Neural crest cell (in vitro differentiated cells): ENCODE measurements at regions not wholly inside any gene's neighbourhood (a gene's known extent, or its start where the extent isn't known, plus 50 kb on each side); places are given as distances from the start of the nearest gene placed in this dataset.

Experiments
- DNase-seq: peaks from one replicate; pipeline ENCODE4 v3.0.0; 2021; ENCODE audit warnings: low read depth, mixed read lengths, low spot score
- H3K27ac Mint-ChIP-seq: one replicate; pipeline ENCODE4 v1.8.0; 2021; ENCODE audit warnings: mild to moderate bottlenecking, mixed read lengths; ENCODE audit not compliant: unreplicated experiment
- H3K27me3 Mint-ChIP-seq: 2 replicates; pipeline ENCODE4 v1.8.0; 2021; ENCODE audit warnings: low read depth, mild to moderate bottlenecking, mixed read lengths
- H3K36me3 Mint-ChIP-seq: 2 replicates; pipeline ENCODE4 v1.8.0; 2021; ENCODE audit warnings: low read depth, mild to moderate bottlenecking, mixed read lengths
- H3K4me1 Mint-ChIP-seq: 2 replicates; pipeline ENCODE4 v1.8.0; 2021; ENCODE audit warnings: mixed read lengths
- H3K4me3 Mint-ChIP-seq: one replicate; pipeline ENCODE4 v1.8.0; 2021; ENCODE audit warnings: mild to moderate bottlenecking, mixed read lengths
- H3K9me3 Mint-ChIP-seq: 2 replicates; pipeline ENCODE4 v1.8.0; 2021; ENCODE audit warnings: mixed read lengths
- CTCF ChIP-seq: fragments of 200-600 bp; sonication (generic); conservative IDR thresholded peaks from 2 replicates; pipeline ENCODE4 v1.5.0; 2021; ENCODE audit warnings: antibody characterized with exemption, mild to moderate bottlenecking

- Mint-ChIP-seq H3K4me3 (no peak overlapping the region), H3K27me3 (no peaks in the 10 kb centered on the region), H3K27ac (no peak overlapping the region), H3K36me3 (no peaks in the 10 kb centered on the region), H3K4me1 (peaks cover 24% of the 10 kb centered on the region), H3K9me3 (no peaks in the 10 kb centered on the region)
- no peak for TF ChIP-seq CTCF
- no peak for DNase-seq
Measured at GRCh38 chr2:145302451-145302850, 782.5 kb upstream of the ZEB2 start.

GRCh38 chr2:145299368-145299767 lies 779.4 kb upstream of the ZEB2 start:
- H3K27me3 Mint-ChIP-seq = no peaks in the 10 kb centered on the region
- H3K4me3 Mint-ChIP-seq = no peak overlapping the region
- peaks cover 10% of the 10 kb centered on the region for H3K4me1 Mint-ChIP-seq
- TF ChIP-seq CTCF = no peak
- no peak overlapping the region for H3K27ac Mint-ChIP-seq
- no peaks in the 10 kb centered on the region for H3K36me3 Mint-ChIP-seq
- DNase-seq = no peak
- peaks cover 3% of the 10 kb centered on the region for H3K9me3 Mint-ChIP-seq

- TF ChIP-seq CTCF = no peak
- H3K27me3 Mint-ChIP-seq = no peaks in the 10 kb centered on the region
- no peak overlapping the region for H3K27ac Mint-ChIP-seq
- peaks cover 3% of the 10 kb centered on the region for H3K9me3 Mint-ChIP-seq
- H3K4me3 Mint-ChIP-seq = no peak overlapping the region
- H3K36me3 Mint-ChIP-seq = no peaks in the 10 kb centered on the region
- no peak for DNase-seq
- no peaks in the 10 kb centered on the region for H3K4me1 Mint-ChIP-seq
Measured at GRCh38 chr2:145292166-145292565, 772.2 kb upstream of the ZEB2 start.

GRCh38 chr2:145290986-145291385 lies 771.1 kb upstream of the ZEB2 start:
- peaks cover 9% of the 10 kb centered on the region for H3K4me1 Mint-ChIP-seq
- H3K27ac Mint-ChIP-seq = no peak overlapping the region
- TF ChIP-seq CTCF = no peak
- no peaks in the 10 kb centered on the region for H3K27me3 Mint-ChIP-seq
- H3K4me3 Mint-ChIP-seq = no peak overlapping the region
- H3K9me3 Mint-ChIP-seq = no peaks in the 10 kb centered on the region
- H3K36me3 Mint-ChIP-seq = no peaks in the 10 kb centered on the region
- DNase-seq = no peak

- no peak for TF ChIP-seq CTCF
- Mint-ChIP-seq H3K27me3 (no peaks in the 10 kb centered on the region), H3K27ac (no peak overlapping the region), H3K36me3 (no peaks in the 10 kb centered on the region), H3K4me3 (no peak overlapping the region), H3K4me1 (peaks cover 10% of the 10 kb centered on the region), H3K9me3 (no peaks in the 10 kb centered on the region)
- no peak for DNase-seq
Measured at GRCh38 chr2:145289946-145290345, 770.0 kb upstream of the ZEB2 start.
